Central memory CD8-positive, alpha-beta T cell (primary cell): ENCODE measurements at regions not wholly inside any gene's neighbourhood (a gene's known extent, or its start where the extent isn't known, plus 50 kb on each side); places are given as distances from the start of the nearest gene placed in this dataset.

ENCODE experiments used
- ATAC-seq: fragments of 150-1000 bp; cut with Tn5 transposase; replicated peaks from 2 replicates; pipeline ENCODE4 v1.10.0; 2022; ENCODE audit warnings: mild to moderate bottlenecking, moderate FRiP score, moderate number of reproducible peaks; ENCODE audit not compliant: poor library complexity, severe bottlenecking; ENCODE audit errors: extremely low read depth
- DNase-seq, 2 donors: peaks; one replicate each; pipeline ENCODE4 v3.0.0; 2021; ENCODE audit warnings: low spot score in 2 of 2
- H3K27ac Mint-ChIP-seq: one replicate; pipeline ENCODE4 v1.8.0; 2022; ENCODE audit warnings: low read depth, mild to moderate bottlenecking, moderate library complexity, mixed read lengths
- H3K27me3 Mint-ChIP-seq: one replicate; pipeline ENCODE4 v1.8.0; 2022; ENCODE audit warnings: mixed read lengths
- H3K36me3 Mint-ChIP-seq: one replicate; pipeline ENCODE4 v1.8.0; 2022; ENCODE audit warnings: mild to moderate bottlenecking, moderate library complexity, mixed read lengths; ENCODE audit not compliant: insufficient read depth
- H3K4me1 Mint-ChIP-seq: one replicate; pipeline ENCODE4 v1.8.0; 2022; ENCODE audit warnings: mixed read lengths
- H3K4me3 Mint-ChIP-seq: one replicate; pipeline ENCODE4 v1.8.0; 2022; ENCODE audit warnings: mild to moderate bottlenecking, moderate library complexity, mixed read lengths
- H3K9me3 Mint-ChIP-seq: one replicate; pipeline ENCODE4 v1.8.0; 2022; ENCODE audit warnings: mixed read lengths

DNA sequence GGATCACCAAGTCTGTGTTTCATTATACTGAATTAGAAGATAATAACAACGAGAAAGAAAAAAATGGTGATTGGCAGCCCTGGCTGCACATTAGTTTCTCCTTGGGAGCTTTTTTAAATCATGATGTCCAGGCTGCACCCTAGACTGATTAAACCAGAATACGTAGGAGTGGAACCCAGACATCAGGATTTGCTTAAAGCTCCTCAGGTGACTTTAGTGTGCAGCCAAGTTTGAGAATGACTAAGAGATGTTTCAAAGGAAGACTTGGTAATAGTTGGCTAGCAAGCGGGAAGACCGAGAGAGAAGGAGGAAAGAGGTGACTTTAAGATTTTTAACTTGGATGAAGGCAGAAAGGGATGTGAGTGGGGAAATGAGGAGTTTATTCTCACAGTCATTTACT is 71.4 kb upstream of the SERP2 start:
- peaks cover 2% of the 10 kb centered on the region for H3K36me3 Mint-ChIP-seq
- H3K4me1 Mint-ChIP-seq = peaks cover 6% of the 10 kb centered on the region

DNA sequence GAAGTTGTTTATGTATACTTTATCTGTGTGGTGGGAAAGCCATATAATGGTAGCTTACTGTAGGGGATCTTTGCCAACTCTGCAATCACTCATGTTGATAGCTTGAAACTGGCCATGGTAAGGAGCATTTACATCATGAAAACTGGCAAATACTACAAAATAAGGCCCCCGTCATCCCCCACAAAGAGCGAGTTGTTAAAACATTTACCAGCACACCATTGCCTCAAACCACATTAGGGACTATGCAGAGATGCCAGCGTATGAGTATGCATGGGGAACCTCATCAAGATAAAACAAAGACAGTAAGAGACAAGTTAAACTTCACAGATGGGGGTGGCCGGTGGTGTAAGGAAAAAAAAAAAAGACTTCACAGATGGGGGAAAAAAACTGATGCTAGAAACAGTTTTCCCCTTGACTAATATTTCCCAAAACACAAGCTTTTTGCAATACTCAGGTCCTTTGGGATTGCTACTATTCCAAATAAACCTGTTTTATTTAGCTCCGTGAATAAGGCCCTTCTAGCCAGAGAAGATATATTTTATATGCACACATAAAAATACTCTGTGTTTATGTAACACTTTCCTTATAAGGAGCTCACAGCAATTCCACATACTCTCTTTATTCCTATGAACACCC is 70.6 kb upstream of the SERP2 start:
- H3K36me3 Mint-ChIP-seq = peaks cover 2% of the 10 kb centered on the region
- no peak overlapping the region for H3K4me3 Mint-ChIP-seq
- peaks cover 6% of the 10 kb centered on the region for H3K4me1 Mint-ChIP-seq
- no peak for DNase-seq
- peaks cover 5% of the 10 kb centered on the region for H3K9me3 Mint-ChIP-seq
- peaks cover 59% of the 10 kb centered on the region for H3K27me3 Mint-ChIP-seq
- no peak for ATAC-seq
- no peak overlapping the region for H3K27ac Mint-ChIP-seq

More for the DNA sequence above, 71.4 kb upstream of the SERP2 start:
- DNase-seq (no peak), ATAC-seq (no peak)
- Mint-ChIP-seq H3K27me3 (peaks cover 56% of the 10 kb centered on the region), H3K27ac (no peak overlapping the region), H3K9me3 (peaks cover 5% of the 10 kb centered on the region), H3K4me3 (no peak overlapping the region)

DNA sequence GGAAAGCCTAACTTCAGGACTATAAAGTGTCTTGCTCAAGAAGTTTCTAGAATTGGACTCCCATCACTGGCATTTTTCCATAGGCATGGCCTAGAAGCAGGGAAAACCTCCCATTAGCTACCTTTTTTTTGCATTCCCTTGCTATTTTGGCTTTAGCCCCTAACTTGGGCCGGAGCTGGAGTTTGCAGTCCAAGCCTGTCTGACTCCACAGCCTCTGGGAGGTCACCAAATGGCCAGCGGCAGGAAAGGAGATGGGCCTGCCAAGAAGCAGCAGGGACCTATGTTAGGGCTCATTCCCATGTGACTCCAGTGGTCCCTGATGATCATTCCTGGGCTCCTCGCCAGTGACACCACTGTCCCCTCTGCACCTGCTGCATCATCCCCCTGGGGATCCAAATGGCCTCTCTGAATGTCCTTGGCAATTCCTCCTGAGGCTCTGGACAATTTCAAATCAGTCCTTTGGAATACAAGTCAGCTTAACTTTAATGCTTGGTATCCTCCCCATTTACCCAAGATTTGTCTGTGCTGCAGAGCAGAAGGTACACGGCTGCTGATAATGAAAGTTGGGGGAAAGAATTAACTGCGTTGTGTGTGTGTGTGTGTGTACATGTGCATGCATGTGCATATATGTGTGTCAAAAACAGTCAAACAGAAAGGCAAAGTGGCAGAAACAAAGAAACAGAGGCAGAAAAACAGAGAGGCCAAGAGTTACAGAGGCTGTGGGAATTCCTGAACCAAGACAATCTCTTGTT is 69.8 kb upstream of the SERP2 start:
- DNase-seq (no peak), ATAC-seq (no peak)
- peaks cover 5% of the 10 kb centered on the region for H3K9me3 Mint-ChIP-seq
- peaks cover 6% of the 10 kb centered on the region for H3K4me1 Mint-ChIP-seq
- no peak overlapping the region for H3K4me3 Mint-ChIP-seq
- peaks cover 2% of the 10 kb centered on the region for H3K36me3 Mint-ChIP-seq
- no peak overlapping the region for H3K27ac Mint-ChIP-seq
- peaks cover 57% of the 10 kb centered on the region for H3K27me3 Mint-ChIP-seq

- Mint-ChIP-seq H3K4me1 (peaks cover 6% of the 10 kb centered on the region), H3K27me3 (peaks cover 52% of the 10 kb centered on the region), H3K27ac (no peak overlapping the region), H3K9me3 (peaks cover 5% of the 10 kb centered on the region), H3K36me3 (no peaks in the 10 kb centered on the region), H3K4me3 (no peak overlapping the region)
- no peak for ATAC-seq
- no peak for DNase-seq
Observed at GRCh38 chr13:44304433-44304725, 69.2 kb upstream of the SERP2 start.

DNA sequence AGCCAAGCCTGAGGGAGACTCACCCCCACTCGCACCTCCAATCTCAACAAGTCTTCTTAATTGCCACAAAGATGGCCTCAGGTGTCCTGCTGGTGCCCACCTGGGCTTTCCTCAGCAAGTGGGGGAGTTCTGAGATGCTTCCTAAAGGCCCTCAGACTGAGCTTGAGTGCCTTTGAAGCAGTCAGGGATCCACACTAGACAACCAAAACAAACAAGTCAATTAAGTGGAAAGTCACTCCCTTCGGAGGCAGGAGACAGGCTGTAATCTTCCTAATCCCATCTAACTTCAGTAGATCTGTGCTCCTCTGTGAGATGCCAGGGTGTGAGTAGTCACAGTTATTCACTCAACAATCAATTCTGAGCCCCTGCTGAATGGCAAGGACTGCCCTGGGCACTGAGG is 68.3 kb upstream of the SERP2 start:
- DNase-seq (no peak), ATAC-seq (no peak)
- no peak overlapping the region for H3K4me3 Mint-ChIP-seq
- H3K27ac Mint-ChIP-seq = no peak overlapping the region
- H3K4me1 Mint-ChIP-seq = peaks cover 6% of the 10 kb centered on the region
- peaks cover 43% of the 10 kb centered on the region for H3K27me3 Mint-ChIP-seq
- no peaks in the 10 kb centered on the region for H3K36me3 Mint-ChIP-seq
- peaks cover 5% of the 10 kb centered on the region for H3K9me3 Mint-ChIP-seq

DNA sequence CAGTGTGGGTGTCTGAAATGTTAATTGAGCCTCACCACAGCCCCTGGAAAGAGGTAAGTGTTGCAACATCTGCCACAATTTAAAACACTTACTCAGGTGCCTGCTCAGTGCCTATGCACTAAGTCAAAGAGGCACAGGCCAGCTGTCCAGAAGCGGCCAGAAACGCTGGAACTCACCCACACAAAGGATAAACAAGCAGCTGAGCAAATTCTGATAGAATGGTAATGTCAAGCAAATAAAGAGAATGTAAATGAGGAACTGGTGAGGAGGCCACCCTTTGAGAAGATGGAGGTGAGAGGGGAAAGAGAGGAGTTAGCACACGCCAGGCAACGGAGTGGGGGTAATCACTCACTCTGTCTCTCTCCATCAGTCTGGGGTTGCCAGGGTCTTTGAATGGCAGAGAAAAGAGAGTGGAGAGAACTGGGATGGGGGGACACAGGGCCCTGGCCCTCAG is 67.7 kb upstream of the SERP2 start:
- no peak for DNase-seq
- Mint-ChIP-seq H3K27ac (no peak overlapping the region), H3K36me3 (no peaks in the 10 kb centered on the region), H3K9me3 (peaks cover 5% of the 10 kb centered on the region), H3K4me1 (peaks cover 6% of the 10 kb centered on the region), H3K27me3 (peaks cover 36% of the 10 kb centered on the region), H3K4me3 (no peak overlapping the region)
- no peak for ATAC-seq

DNA sequence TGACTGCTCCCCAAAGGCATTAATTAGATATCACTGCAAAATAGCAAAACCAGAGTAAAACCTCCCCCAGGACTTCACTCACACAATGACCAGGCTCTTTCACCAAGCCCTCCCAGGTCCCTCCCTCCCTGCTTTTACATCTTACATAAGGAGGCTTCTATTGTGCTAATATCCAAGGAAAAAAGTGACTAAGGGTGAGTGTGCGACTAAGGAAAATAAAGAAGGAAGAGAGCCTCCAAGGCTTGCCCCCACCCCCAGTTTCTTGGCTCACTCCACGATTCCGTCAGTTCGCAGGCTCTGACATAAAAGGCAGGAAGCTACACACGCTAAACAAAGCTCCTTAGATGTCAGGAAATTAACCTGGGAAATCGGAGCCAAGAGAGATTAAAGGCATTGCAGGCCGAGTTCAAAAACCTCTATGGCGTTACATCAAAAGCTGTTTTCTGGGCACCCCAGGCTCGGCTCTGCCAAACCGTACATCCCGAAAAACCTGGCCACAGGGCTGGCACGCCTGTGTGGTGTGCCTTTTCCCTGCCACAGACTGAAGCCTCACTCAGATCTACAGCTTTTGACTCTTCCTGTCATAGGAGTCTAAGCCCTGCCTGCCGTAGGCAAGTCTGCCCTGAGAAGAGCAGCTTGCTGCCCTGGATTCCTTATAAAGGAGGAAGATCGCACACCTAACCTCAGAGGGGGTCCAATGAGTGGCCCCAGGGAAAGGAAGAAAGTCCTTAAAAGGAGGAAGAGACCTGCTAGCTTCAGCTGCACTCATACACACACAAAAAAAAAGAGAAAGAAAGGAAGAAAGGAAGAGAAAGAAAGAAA is 67.0 kb upstream of the SERP2 start:
- Mint-ChIP-seq H3K27me3 (peaks cover 30% of the 10 kb centered on the region), H3K27ac (no peak overlapping the region), H3K4me1 (peaks cover 1% of the 10 kb centered on the region), H3K9me3 (peaks cover 1% of the 10 kb centered on the region), H3K4me3 (no peak overlapping the region), H3K36me3 (no peaks in the 10 kb centered on the region)
- no peak for ATAC-seq
- no peak for DNase-seq

- Mint-ChIP-seq H3K27ac (no peak overlapping the region), H3K27me3 (peaks cover 27% of the 10 kb centered on the region), H3K36me3 (no peaks in the 10 kb centered on the region), H3K9me3 (no peaks in the 10 kb centered on the region), H3K4me3 (no peak overlapping the region), H3K4me1 (no peaks in the 10 kb centered on the region)
- DNase-seq = no peak
- ATAC-seq = no peak
Observed at GRCh38 chr13:44307255-44307654, 66.4 kb upstream of the SERP2 start.

- Mint-ChIP-seq H3K27ac (no peak overlapping the region), H3K27me3 (peaks cover 31% of the 10 kb centered on the region), H3K4me1 (no peaks in the 10 kb centered on the region), H3K9me3 (no peaks in the 10 kb centered on the region), H3K36me3 (no peaks in the 10 kb centered on the region), H3K4me3 (no peak overlapping the region)
- no peak for DNase-seq
- no peak for ATAC-seq
Observed at GRCh38 chr13:44307844-44308243, 65.8 kb upstream of the SERP2 start.

DNA sequence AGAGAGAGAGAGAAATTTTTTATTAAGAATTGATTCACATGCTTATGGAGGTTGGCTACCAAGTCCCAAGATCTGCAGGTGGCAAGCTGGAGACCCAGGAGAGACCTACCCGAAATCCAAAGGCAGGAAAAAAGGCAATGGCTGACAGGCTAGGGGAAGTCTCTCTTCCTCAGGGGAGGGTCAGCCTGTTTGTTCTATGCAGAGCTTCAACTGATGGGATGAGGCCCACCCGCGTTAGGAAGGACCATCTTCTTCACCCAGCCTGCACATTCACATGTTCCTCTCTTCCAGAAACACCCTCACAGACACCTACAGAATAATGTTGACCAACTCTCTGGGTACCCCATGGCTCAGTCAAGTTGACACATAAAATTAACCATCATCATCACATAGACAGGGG is 65.3 kb upstream of the SERP2 start:
- no peaks in the 10 kb centered on the region for H3K9me3 Mint-ChIP-seq

GRCh38 chr13:44309794-44310757 is 63.5 kb upstream of the SERP2 start:
- no peak for ATAC-seq
- DNase-seq = no peak
- Mint-ChIP-seq H3K4me1 (no peaks in the 10 kb centered on the region), H3K27me3 (peaks cover 44% of the 10 kb centered on the region), H3K9me3 (no peaks in the 10 kb centered on the region), H3K27ac (no peak overlapping the region), H3K36me3 (peaks cover 2% of the 10 kb centered on the region), H3K4me3 (no peak overlapping the region)

More for the DNA sequence above, 65.3 kb upstream of the SERP2 start:
- DNase-seq (no peak), ATAC-seq (no peak)
- Mint-ChIP-seq H3K4me1 (no peaks in the 10 kb centered on the region), H3K36me3 (no peaks in the 10 kb centered on the region), H3K4me3 (no peak overlapping the region), H3K27ac (no peak overlapping the region), H3K27me3 (peaks cover 36% of the 10 kb centered on the region)
